Liver (tissue), 3 donors: ENCODE measurements at regions not wholly inside any gene's neighbourhood (a gene's known extent, or its start where the extent isn't known, plus 50 kb on each side); places are given as distances from the start of the nearest gene placed in this dataset.

Experiments used
- EGR1 ChIP-seq, 2 donors: IDR thresholded peaks; 2 replicates each; pipeline ENCODE4 v1.6.1; 2016 to 2018; ENCODE audit warnings: antibody characterized with exemption in 2 of 2, low read depth in 2 of 2
- FOXA1 ChIP-seq: IDR thresholded peaks from 2 replicates; pipeline ENCODE4 v1.6.1; 2016; ENCODE audit warnings: antibody characterized with exemption
- HNF4A ChIP-seq, 2 donors: conservative IDR thresholded peaks; 2 replicates each; pipeline ENCODE4 v1.6.1; 2016; ENCODE audit warnings: antibody characterized with exemption in 2 of 2, mild to moderate bottlenecking in 2 of 2
- HNF4G ChIP-seq: IDR thresholded peaks from 2 replicates; pipeline ENCODE4 v1.6.1; 2016; ENCODE audit warnings: antibody characterized with exemption
- MAX ChIP-seq: IDR thresholded peaks from 2 replicates; pipeline ENCODE4 v1.6.1; 2016; ENCODE audit warnings: antibody characterized with exemption
- NR2F2 ChIP-seq: IDR thresholded peaks from 2 replicates; pipeline ENCODE4 v1.6.1; 2016; ENCODE audit warnings: antibody characterized with exemption
- RAD21 ChIP-seq, 2 donors: IDR thresholded peaks; 2 replicates each; pipeline ENCODE4 v1.6.1; 2016; ENCODE audit warnings: antibody characterized with exemption in 2 of 2, mild to moderate bottlenecking in 2 of 2
- REST ChIP-seq: IDR thresholded peaks from 2 replicates; pipeline ENCODE4 v1.6.1; 2016; ENCODE audit warnings: antibody characterized with exemption, mild to moderate bottlenecking
- RXRA ChIP-seq, 2 donors: IDR thresholded peaks; 2 replicates each; pipeline ENCODE4 v1.6.1; 2017 to 2018; ENCODE audit warnings: antibody characterized with exemption in 2 of 2, mild to moderate bottlenecking in 1 of 2
- TAF1 ChIP-seq: conservative IDR thresholded peaks from 2 replicates; pipeline ENCODE4 v1.6.1; 2016; ENCODE audit warnings: antibody characterized with exemption, mild to moderate bottlenecking
- YY1 ChIP-seq: IDR thresholded peaks from 2 replicates; pipeline ENCODE4 v1.6.1; 2016; ENCODE audit warnings: antibody characterized with exemption, mild to moderate bottlenecking
- TF ChIP-seq, protein P1 (sequence below): IDR thresholded peaks from 2 replicates; pipeline ENCODE4 v1.6.1; 2016; ENCODE audit warnings: antibody characterized with exemption
- TF ChIP-seq, protein P2 (sequence below): fragments of 150-350 bp; IDR thresholded peaks from 2 replicates; pipeline ENCODE4 v1.5.1; 2017; ENCODE audit warnings: improper control_type of control experiment, low read depth, low read length; ENCODE audit not compliant: missing input control
- TF ChIP-seq, protein P3 (sequence below): IDR thresholded peaks from 2 replicates; pipeline ENCODE4 v1.6.1; 2016; ENCODE audit warnings: antibody characterized with exemption
- donor health status: healthy.
- donor health status: healthy.

DNA sequence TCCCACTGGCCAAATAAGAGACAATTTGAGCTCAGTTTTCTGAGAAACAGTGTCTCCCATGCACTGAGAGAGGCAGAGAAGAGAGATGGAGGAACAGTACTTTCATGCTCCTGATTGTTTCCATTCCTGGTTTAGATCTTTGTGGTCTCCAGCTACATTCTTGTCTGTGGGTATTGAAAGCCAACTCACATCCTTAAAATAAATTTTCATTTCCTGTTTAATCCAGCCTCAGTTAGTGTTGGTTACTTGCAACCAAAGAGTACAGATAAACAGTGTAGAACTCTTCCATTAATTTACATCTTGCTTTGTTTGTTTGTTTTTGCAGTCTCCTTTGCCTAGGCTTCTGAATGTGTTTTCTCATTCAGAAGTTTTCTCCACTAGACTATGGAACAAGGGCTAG lies 123.7 kb upstream of the CLSTN2 start:
- TF ChIP-seq, protein P1, sequence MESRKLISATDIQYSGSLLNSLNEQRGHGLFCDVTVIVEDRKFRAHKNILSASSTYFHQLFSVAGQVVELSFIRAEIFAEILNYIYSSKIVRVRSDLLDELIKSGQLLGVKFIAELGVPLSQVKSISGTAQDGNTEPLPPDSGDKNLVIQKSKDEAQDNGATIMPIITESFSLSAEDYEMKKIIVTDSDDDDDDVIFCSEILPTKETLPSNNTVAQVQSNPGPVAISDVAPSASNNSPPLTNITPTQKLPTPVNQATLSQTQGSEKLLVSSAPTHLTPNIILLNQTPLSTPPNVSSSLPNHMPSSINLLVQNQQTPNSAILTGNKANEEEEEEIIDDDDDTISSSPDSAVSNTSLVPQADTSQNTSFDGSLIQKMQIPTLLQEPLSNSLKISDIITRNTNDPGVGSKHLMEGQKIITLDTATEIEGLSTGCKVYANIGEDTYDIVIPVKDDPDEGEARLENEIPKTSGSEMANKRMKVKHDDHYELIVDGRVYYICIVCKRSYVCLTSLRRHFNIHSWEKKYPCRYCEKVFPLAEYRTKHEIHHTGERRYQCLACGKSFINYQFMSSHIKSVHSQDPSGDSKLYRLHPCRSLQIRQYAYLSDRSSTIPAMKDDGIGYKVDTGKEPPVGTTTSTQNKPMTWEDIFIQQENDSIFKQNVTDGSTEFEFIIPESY, result no peak
- TF ChIP-seq NR2F2, result no peak
- TF ChIP-seq, protein P2, sequence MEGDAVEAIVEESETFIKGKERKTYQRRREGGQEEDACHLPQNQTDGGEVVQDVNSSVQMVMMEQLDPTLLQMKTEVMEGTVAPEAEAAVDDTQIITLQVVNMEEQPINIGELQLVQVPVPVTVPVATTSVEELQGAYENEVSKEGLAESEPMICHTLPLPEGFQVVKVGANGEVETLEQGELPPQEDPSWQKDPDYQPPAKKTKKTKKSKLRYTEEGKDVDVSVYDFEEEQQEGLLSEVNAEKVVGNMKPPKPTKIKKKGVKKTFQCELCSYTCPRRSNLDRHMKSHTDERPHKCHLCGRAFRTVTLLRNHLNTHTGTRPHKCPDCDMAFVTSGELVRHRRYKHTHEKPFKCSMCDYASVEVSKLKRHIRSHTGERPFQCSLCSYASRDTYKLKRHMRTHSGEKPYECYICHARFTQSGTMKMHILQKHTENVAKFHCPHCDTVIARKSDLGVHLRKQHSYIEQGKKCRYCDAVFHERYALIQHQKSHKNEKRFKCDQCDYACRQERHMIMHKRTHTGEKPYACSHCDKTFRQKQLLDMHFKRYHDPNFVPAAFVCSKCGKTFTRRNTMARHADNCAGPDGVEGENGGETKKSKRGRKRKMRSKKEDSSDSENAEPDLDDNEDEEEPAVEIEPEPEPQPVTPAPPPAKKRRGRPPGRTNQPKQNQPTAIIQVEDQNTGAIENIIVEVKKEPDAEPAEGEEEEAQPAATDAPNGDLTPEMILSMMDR, result no peak
- no peak for TF ChIP-seq YY1
- TF ChIP-seq EGR1 (IDR thresholded peaks at IDR 0.05; ENCODE audit: low read depth in 2 of 2), result no peak
- TF ChIP-seq MAX, result no peak
- no peak for TF ChIP-seq TAF1
- TF ChIP-seq REST, result no peak
- no peak for TF ChIP-seq HNF4A (conservative IDR thresholded peaks at IDR 0.05)
- TF ChIP-seq HNF4G, result no peak
- no peak for TF ChIP-seq FOXA1
- no peak for TF ChIP-seq RXRA (IDR thresholded peaks at IDR 0.05)
- no peak for TF ChIP-seq RAD21 (IDR thresholded peaks at IDR 0.05)
- TF ChIP-seq, protein P3, sequence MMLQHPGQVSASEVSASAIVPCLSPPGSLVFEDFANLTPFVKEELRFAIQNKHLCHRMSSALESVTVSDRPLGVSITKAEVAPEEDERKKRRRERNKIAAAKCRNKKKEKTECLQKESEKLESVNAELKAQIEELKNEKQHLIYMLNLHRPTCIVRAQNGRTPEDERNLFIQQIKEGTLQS, result no peak
